MCF 10A (cell line): ENCODE measurements at regions not wholly inside any gene's neighbourhood (a gene's known extent, or its start where the extent isn't known, plus 50 kb on each side); places are given as distances from the start of the nearest gene placed in this dataset.

ENCODE experiments used
- BruUV-seq: library from RNA; stranded (reverse); fragments of 400-500 nt; replicated peaks from 2 replicates; lab custom pipeline; 2021; lab: Mats Ljungman, UMichigan
- CTCF ChIA-PET: fragments of 300-600 bp; sonication (Branson Sonifier 250); formaldehyde crosslinking; extraction: SDS; loops from one replicate; lab custom pipeline; 2021; ENCODE audit warnings: antibody characterized with exemption, inconsistent platforms; lab: Yijun Ruan, JAX
- POLR2A ChIA-PET: fragments of 300-600, 350-650 bp; sonication (Branson Sonifier 250); formaldehyde crosslinking; extraction: SDS; loops from one replicate; lab custom pipeline; 2020; ENCODE audit warnings: antibody characterized with exemption, inconsistent platforms; lab: Yijun Ruan, JAX
- DNase-seq: peaks from one replicate; pipeline ENCODE4 v3.0.0-alpha.2; 2018; ENCODE audit not compliant: unreplicated experiment
- H3K27ac Mint-ChIP-seq: one replicate; pipeline ENCODE4 v1.8.0; 2022; ENCODE audit warnings: mild to moderate bottlenecking, low read depth, mixed read lengths; ENCODE audit not compliant: unreplicated experiment
- H3K27me3 Mint-ChIP-seq: one replicate; pipeline ENCODE4 v1.8.0; 2022; ENCODE audit warnings: mixed read lengths; ENCODE audit not compliant: insufficient read depth, unreplicated experiment
- H3K36me3 Mint-ChIP-seq: one replicate; pipeline ENCODE4 v1.8.0; 2022; ENCODE audit warnings: mild to moderate bottlenecking, moderate library complexity, mixed read lengths; ENCODE audit not compliant: insufficient read depth, unreplicated experiment
- H3K4me1 Mint-ChIP-seq: one replicate; pipeline ENCODE4 v1.8.0; 2022; ENCODE audit warnings: mixed read lengths; ENCODE audit not compliant: insufficient read depth, unreplicated experiment
- H3K4me3 Mint-ChIP-seq: one replicate; pipeline ENCODE4 v1.8.0; 2022; ENCODE audit warnings: mild to moderate bottlenecking, moderate library complexity, mixed read lengths; ENCODE audit not compliant: unreplicated experiment
- H3K9me3 Mint-ChIP-seq: one replicate; pipeline ENCODE4 v1.8.0; 2022; ENCODE audit warnings: mixed read lengths; ENCODE audit not compliant: unreplicated experiment
- intact Hi-C: fragments of 100-400 bp; cut with micrococcal nuclease; formaldehyde crosslinking; loops from 2 replicates; pipeline ENCODE4 v1.14.1; 2022
- TF ChIP-seq, protein P1 (sequence below): fragments of 200-600 bp; IDR thresholded peaks from one replicate; pipeline ENCODE4 v1.8.0; 2022; ENCODE audit warnings: antibody characterized with exemption, mild to moderate bottlenecking; ENCODE audit not compliant: unreplicated experiment

GRCh38 chr3:8443829-8444791 lies 57.5 kb upstream of the LMCD1 start:
- POLR2A ChIA-PET: no interaction called here
- intact Hi-C loops: loop anchor here (10.0 kb wide), 1 partner anchor 301 kb away; no protein-coding TSS in a partner anchor
- Mint-ChIP-seq H3K27me3 (no peaks in the 10 kb centered on the region), H3K4me3 (no peak overlapping the region), H3K36me3 (no peaks in the 10 kb centered on the region), H3K9me3 (no peaks in the 10 kb centered on the region), H3K4me1 (peaks cover 11% of the 10 kb centered on the region), H3K27ac (no peak overlapping the region)
- DNase-seq: peak; percentile 88
- TF ChIP-seq, protein P1, sequence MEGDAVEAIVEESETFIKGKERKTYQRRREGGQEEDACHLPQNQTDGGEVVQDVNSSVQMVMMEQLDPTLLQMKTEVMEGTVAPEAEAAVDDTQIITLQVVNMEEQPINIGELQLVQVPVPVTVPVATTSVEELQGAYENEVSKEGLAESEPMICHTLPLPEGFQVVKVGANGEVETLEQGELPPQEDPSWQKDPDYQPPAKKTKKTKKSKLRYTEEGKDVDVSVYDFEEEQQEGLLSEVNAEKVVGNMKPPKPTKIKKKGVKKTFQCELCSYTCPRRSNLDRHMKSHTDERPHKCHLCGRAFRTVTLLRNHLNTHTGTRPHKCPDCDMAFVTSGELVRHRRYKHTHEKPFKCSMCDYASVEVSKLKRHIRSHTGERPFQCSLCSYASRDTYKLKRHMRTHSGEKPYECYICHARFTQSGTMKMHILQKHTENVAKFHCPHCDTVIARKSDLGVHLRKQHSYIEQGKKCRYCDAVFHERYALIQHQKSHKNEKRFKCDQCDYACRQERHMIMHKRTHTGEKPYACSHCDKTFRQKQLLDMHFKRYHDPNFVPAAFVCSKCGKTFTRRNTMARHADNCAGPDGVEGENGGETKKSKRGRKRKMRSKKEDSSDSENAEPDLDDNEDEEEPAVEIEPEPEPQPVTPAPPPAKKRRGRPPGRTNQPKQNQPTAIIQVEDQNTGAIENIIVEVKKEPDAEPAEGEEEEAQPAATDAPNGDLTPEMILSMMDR: no peak
- TSS peak; percentile 96 for BruUV-seq
- CTCF ChIA-PET: interaction anchor here (0.7 to 6.0 kb wide), 9 partner anchors 10 to 219 kb away, joined by 3 to 79 read pairs (median 13); no protein-coding TSS in a partner anchor

GRCh38 chr3:8444883-8445282 lies 56.7 kb upstream of the LMCD1 start:
- no peaks in the 10 kb centered on the region for H3K9me3 Mint-ChIP-seq
- H3K36me3 Mint-ChIP-seq: peaks cover 5% of the 10 kb centered on the region
- ChIA-PET CTCF (interaction anchor here (1.3 to 6.0 kb wide), 6 partner anchors 10 to 218 kb away, joined by 3 to 79 read pairs (median 48); no protein-coding TSS in a partner anchor), POLR2A (no interaction called here)
- BruUV-seq: no TSS peak
- H3K27me3 Mint-ChIP-seq: no peaks in the 10 kb centered on the region
- no peak for DNase-seq
- peaks cover 11% of the 10 kb centered on the region for H3K4me1 Mint-ChIP-seq
- no peak overlapping the region for H3K4me3 Mint-ChIP-seq
- intact Hi-C loops: loop anchor here (10.0 kb wide), 1 partner anchor 300 kb away; no protein-coding TSS in a partner anchor
- TF ChIP-seq, protein P1: no peak
- H3K27ac Mint-ChIP-seq: no peak overlapping the region

DNA sequence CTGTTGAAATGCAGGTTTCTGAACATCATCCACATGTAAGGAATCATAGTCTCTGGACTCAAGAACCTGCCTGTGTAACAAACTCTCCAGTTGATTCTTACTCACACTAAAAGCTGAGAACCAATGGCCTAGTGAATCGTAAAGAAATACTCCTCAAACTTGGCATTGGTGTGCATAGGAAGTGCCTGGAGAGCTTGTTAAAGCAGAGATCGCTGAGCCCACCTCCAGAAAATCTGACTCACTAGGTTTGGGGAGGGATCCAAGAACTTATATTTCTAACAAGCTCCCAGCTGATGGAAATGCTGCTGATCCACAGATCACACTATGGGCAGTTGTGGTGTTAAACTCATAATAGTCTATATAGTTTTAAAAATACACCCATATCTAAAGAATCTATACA lies 55.8 kb upstream of the LMCD1 start:
- POLR2A ChIA-PET: no interaction called here
- Mint-ChIP-seq H3K4me1 (peaks cover 11% of the 10 kb centered on the region), H3K9me3 (no peaks in the 10 kb centered on the region), H3K27me3 (no peaks in the 10 kb centered on the region), H3K36me3 (peaks cover 6% of the 10 kb centered on the region), H3K27ac (no peak overlapping the region), H3K4me3 (no peak overlapping the region)
- intact Hi-C loops: loop anchor here (10.0 kb wide), 1 partner anchor 299 kb away; no protein-coding TSS in a partner anchor
- DNase-seq: peak; percentile 82
- TF ChIP-seq, protein P1: no peak
- BruUV-seq: no TSS peak
- CTCF ChIA-PET: interaction anchor here (0.5 to 6.0 kb wide), 6 partner anchors 22 to 324 kb away, joined by 3 to 72 read pairs (median 4); partner anchors contain the start of gene OXTR

GRCh38 chr3:8446845-8447244 lies 54.8 kb upstream of the LMCD1 start:
- Mint-ChIP-seq H3K27ac (no peak overlapping the region), H3K36me3 (peaks cover 6% of the 10 kb centered on the region), H3K9me3 (no peaks in the 10 kb centered on the region), H3K27me3 (no peaks in the 10 kb centered on the region), H3K4me3 (no peak overlapping the region), H3K4me1 (peaks cover 11% of the 10 kb centered on the region)
- DNase-seq: no peak
- ChIA-PET CTCF (interaction anchor here (6.0 kb wide), 1 partner anchor 161 kb away, joined by 72 read pairs; no protein-coding TSS in a partner anchor), POLR2A (no interaction called here)
- TF ChIP-seq, protein P1: no peak
- BruUV-seq: no TSS peak
- intact Hi-C loops: loop anchor here (10.0 kb wide), 1 partner anchor 298 kb away; no protein-coding TSS in a partner anchor
